ENCODE measurements at regions not wholly inside any gene's neighbourhood (a gene's known extent, or its start where the extent isn't known, plus 50 kb on each side); places are given as distances from the start of the nearest gene placed in this dataset.

GRCh38 chr21:38905752-38906151 lies 100.0 kb downstream of the ETS2 start:
- no peak for TF ChIP-seq PATZ1 (CRISPR knock-in tag; IDR thresholded peaks at IDR 0.05; ENCODE audit: borderline replicate concordance)
- TF ChIP-seq CREB5 (CRISPR knock-in tag; IDR thresholded peaks at IDR 0.05; ENCODE audit: low read depth): no peak
- TF ChIP-seq ISL1 (CRISPR knock-in tag; IDR thresholded peaks at IDR 0.05): no peak
- no peak for TF ChIP-seq ZC3H10 (CRISPR knock-in tag; IDR thresholded peaks at IDR 0.05)
- no peak for TF ChIP-seq BACH2 (CRISPR knock-in tag; IDR thresholded peaks at IDR 0.05; ENCODE audit: borderline replicate concordance)
- TF ChIP-seq ARNTL (CRISPR knock-in tag; IDR thresholded peaks at IDR 0.05; ENCODE audit: borderline replicate concordance, low read depth): no peak
- TF ChIP-seq, protein P1, sequence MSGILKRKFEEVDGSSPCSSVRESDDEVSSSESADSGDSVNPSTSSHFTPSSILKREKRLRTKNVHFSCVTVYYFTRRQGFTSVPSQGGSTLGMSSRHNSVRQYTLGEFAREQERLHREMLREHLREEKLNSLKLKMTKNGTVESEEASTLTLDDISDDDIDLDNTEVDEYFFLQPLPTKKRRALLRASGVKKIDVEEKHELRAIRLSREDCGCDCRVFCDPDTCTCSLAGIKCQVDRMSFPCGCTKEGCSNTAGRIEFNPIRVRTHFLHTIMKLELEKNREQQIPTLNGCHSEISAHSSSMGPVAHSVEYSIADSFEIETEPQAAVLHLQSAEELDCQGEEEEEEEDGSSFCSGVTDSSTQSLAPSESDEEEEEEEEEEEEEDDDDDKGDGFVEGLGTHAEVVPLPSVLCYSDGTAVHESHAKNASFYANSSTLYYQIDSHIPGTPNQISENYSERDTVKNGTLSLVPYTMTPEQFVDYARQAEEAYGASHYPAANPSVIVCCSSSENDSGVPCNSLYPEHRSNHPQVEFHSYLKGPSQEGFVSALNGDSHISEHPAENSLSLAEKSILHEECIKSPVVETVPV (CRISPR knock-in tag; IDR thresholded peaks at IDR 0.05): no peak
- no peak for TF ChIP-seq TCF4 (CRISPR knock-in tag; IDR thresholded peaks at IDR 0.05; ENCODE audit: borderline replicate concordance)
- TF ChIP-seq, protein P2, sequence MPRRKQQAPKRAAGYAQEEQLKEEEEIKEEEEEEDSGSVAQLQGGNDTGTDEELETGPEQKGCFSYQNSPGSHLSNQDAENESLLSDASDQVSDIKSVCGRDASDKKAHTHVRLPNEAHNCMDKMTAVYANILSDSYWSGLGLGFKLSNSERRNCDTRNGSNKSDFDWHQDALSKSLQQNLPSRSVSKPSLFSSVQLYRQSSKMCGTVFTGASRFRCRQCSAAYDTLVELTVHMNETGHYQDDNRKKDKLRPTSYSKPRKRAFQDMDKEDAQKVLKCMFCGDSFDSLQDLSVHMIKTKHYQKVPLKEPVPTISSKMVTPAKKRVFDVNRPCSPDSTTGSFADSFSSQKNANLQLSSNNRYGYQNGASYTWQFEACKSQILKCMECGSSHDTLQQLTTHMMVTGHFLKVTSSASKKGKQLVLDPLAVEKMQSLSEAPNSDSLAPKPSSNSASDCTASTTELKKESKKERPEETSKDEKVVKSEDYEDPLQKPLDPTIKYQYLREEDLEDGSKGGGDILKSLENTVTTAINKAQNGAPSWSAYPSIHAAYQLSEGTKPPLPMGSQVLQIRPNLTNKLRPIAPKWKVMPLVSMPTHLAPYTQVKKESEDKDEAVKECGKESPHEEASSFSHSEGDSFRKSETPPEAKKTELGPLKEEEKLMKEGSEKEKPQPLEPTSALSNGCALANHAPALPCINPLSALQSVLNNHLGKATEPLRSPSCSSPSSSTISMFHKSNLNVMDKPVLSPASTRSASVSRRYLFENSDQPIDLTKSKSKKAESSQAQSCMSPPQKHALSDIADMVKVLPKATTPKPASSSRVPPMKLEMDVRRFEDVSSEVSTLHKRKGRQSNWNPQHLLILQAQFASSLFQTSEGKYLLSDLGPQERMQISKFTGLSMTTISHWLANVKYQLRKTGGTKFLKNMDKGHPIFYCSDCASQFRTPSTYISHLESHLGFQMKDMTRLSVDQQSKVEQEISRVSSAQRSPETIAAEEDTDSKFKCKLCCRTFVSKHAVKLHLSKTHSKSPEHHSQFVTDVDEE (CRISPR knock-in tag; IDR thresholded peaks at IDR 0.05): no peak
- TF ChIP-seq CSDC2 (CRISPR knock-in tag; IDR thresholded peaks at IDR 0.05): no peak
- TF ChIP-seq ZNF565 (CRISPR knock-in tag; conservative IDR thresholded peaks at IDR 0.05; ENCODE audit: low read depth): no peak
- no peak for TF ChIP-seq GLIS3 (CRISPR knock-in tag; IDR thresholded peaks at IDR 0.05)
- no peak for TF ChIP-seq OSR1 (CRISPR knock-in tag; IDR thresholded peaks at IDR 0.05)
- no peak for TF ChIP-seq SNAI2 (CRISPR knock-in tag; IDR thresholded peaks at IDR 0.05)
- no peak for TF ChIP-seq ESRRG (CRISPR knock-in tag; IDR thresholded peaks at IDR 0.05)
- TF ChIP-seq TOX (CRISPR knock-in tag; IDR thresholded peaks at IDR 0.05; ENCODE audit: borderline replicate concordance): no peak
- TF ChIP-seq ZFP3 (CRISPR knock-in tag; IDR thresholded peaks at IDR 0.05): no peak
- TF ChIP-seq PPARA (CRISPR knock-in tag; IDR thresholded peaks at IDR 0.05; ENCODE audit: borderline replicate concordance): no peak
- TF ChIP-seq ZFP30 (CRISPR knock-in tag; IDR thresholded peaks at IDR 0.05): no peak
- ATAC-seq: no peak

DNA sequence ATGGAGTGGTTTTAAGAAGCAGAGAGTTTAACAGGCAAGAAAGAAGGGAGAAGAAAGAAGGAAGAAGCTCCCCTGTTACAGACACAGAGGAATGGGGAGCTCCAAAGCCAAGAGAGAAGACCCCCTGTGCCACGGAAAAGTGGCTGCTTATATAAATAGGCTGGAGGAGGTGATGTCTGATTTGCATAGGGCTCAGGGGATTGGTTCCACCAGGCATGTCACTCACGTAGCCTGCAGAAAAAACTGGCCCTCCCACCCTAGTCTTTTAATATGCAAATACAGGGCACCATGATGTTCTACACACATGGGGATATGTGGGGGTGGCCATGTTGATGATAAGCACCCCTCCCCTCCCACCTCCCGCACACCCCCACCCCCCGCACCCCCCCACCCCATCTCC lies 99.6 kb downstream of the ETS2 start:
- no peak for ATAC-seq
- TF ChIP-seq, protein P1 (CRISPR knock-in tag; IDR thresholded peaks at IDR 0.05): no peak
- TF ChIP-seq ZFP3 (CRISPR knock-in tag; IDR thresholded peaks at IDR 0.05): no peak
- no peak for TF ChIP-seq GLIS3 (CRISPR knock-in tag; IDR thresholded peaks at IDR 0.05)
- no peak for TF ChIP-seq TCF4 (CRISPR knock-in tag; IDR thresholded peaks at IDR 0.05; ENCODE audit: borderline replicate concordance)
- no peak for TF ChIP-seq ZNF565 (CRISPR knock-in tag; conservative IDR thresholded peaks at IDR 0.05; ENCODE audit: low read depth)
- TF ChIP-seq, protein P3, sequence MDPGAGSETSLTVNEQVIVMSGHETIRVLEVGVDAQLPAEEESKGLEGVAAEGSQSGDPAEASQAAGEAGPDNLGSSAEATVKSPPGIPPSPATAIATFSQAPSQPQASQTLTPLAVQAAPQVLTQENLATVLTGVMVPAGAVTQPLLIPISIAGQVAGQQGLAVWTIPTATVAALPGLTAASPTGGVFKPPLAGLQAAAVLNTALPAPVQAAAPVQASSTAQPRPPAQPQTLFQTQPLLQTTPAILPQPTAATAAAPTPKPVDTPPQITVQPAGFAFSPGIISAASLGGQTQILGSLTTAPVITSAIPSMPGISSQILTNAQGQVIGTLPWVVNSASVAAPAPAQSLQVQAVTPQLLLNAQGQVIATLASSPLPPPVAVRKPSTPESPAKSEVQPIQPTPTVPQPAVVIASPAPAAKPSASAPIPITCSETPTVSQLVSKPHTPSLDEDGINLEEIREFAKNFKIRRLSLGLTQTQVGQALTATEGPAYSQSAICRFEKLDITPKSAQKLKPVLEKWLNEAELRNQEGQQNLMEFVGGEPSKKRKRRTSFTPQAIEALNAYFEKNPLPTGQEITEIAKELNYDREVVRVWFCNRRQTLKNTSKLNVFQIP (CRISPR knock-in tag; IDR thresholded peaks at IDR 0.05; ENCODE audit: borderline replicate concordance, low read depth): no peak
- TF ChIP-seq ZC3H10 (CRISPR knock-in tag; IDR thresholded peaks at IDR 0.05): no peak
- TF ChIP-seq CREB5 (CRISPR knock-in tag; IDR thresholded peaks at IDR 0.05; ENCODE audit: low read depth): no peak
- no peak for TF ChIP-seq SNAI2 (CRISPR knock-in tag; IDR thresholded peaks at IDR 0.05)
- no peak for TF ChIP-seq CSDC2 (CRISPR knock-in tag; IDR thresholded peaks at IDR 0.05)
- TF ChIP-seq, protein P2 (CRISPR knock-in tag; IDR thresholded peaks at IDR 0.05): no peak
